ENCODE measurements at regions not wholly inside any gene's neighbourhood (a gene's known extent, or its start where the extent isn't known, plus 50 kb on each side); places are given as distances from the start of the nearest gene placed in this dataset.

- no peak overlapping the region for H3K27ac ChIP-seq
- TF ChIP-seq ZFX (IDR thresholded peaks at IDR 0.05; ENCODE audit: borderline replicate concordance) (no peak), CTCF (IDR thresholded peaks at IDR 0.05) (no peak)
Measured at GRCh38 chr3:22101351-22101750, 350.3 kb upstream of the ZNF385D start.

GRCh38 chr3:22101811-22102210 is 350.8 kb upstream of the ZNF385D start:
- no peak overlapping the region for H3K27ac ChIP-seq
- no peak for TF ChIP-seq ZFX (IDR thresholded peaks at IDR 0.05; ENCODE audit: borderline replicate concordance)
- no peak for TF ChIP-seq CTCF (IDR thresholded peaks at IDR 0.05)

GRCh38 chr3:22103423-22103822 is 352.4 kb upstream of the ZNF385D start:
- H3K27ac ChIP-seq, result no peak overlapping the region
- TF ChIP-seq CTCF (IDR thresholded peaks at IDR 0.05) (no peak), ZFX (IDR thresholded peaks at IDR 0.05; ENCODE audit: borderline replicate concordance) (no peak)

- TF ChIP-seq ZFX (IDR thresholded peaks at IDR 0.05; ENCODE audit: borderline replicate concordance) (no peak), CTCF (IDR thresholded peaks at IDR 0.05) (no peak)
- H3K27ac ChIP-seq, result no peak overlapping the region
Measured at GRCh38 chr3:22106213-22106896, 355.3 kb upstream of the ZNF385D start.

GRCh38 chr3:22111226-22111625 is 360.2 kb upstream of the ZNF385D start:
- H3K27ac ChIP-seq, result no peak overlapping the region
- TF ChIP-seq CTCF (IDR thresholded peaks at IDR 0.05) (no peak), ZFX (IDR thresholded peaks at IDR 0.05; ENCODE audit: borderline replicate concordance) (no peak)

- TF ChIP-seq ZFX (IDR thresholded peaks at IDR 0.05; ENCODE audit: borderline replicate concordance) (no peak), CTCF (IDR thresholded peaks at IDR 0.05) (no peak)
- H3K27ac ChIP-seq, result no peak overlapping the region
Measured at GRCh38 chr3:22113453-22113852, 362.4 kb upstream of the ZNF385D start.

GRCh38 chr3:22115581-22115980 is 364.6 kb upstream of the ZNF385D start:
- H3K27ac ChIP-seq, result no peak overlapping the region
- no peak for TF ChIP-seq CTCF (IDR thresholded peaks at IDR 0.05)
- no peak for TF ChIP-seq ZFX (IDR thresholded peaks at IDR 0.05; ENCODE audit: borderline replicate concordance)

Data from 22Rv1 (cell line).